ENCODE measurements at regions not wholly inside any gene's neighbourhood (a gene's known extent, or its start where the extent isn't known, plus 50 kb on each side); places are given as distances from the start of the nearest gene placed in this dataset.

GRCh38 chr12:111011999-111012600 is 91.7 kb upstream of the MYL2 start:
- TF ChIP-seq POLR2A (IDR thresholded peaks at IDR 0.05; ENCODE audit: low read length) (no peak), CEBPB (IDR thresholded peaks at IDR 0.05) (no peak), NR3C1 (IDR thresholded peaks at IDR 0.05) (no peak)
- TF ChIP-seq, protein P1, sequence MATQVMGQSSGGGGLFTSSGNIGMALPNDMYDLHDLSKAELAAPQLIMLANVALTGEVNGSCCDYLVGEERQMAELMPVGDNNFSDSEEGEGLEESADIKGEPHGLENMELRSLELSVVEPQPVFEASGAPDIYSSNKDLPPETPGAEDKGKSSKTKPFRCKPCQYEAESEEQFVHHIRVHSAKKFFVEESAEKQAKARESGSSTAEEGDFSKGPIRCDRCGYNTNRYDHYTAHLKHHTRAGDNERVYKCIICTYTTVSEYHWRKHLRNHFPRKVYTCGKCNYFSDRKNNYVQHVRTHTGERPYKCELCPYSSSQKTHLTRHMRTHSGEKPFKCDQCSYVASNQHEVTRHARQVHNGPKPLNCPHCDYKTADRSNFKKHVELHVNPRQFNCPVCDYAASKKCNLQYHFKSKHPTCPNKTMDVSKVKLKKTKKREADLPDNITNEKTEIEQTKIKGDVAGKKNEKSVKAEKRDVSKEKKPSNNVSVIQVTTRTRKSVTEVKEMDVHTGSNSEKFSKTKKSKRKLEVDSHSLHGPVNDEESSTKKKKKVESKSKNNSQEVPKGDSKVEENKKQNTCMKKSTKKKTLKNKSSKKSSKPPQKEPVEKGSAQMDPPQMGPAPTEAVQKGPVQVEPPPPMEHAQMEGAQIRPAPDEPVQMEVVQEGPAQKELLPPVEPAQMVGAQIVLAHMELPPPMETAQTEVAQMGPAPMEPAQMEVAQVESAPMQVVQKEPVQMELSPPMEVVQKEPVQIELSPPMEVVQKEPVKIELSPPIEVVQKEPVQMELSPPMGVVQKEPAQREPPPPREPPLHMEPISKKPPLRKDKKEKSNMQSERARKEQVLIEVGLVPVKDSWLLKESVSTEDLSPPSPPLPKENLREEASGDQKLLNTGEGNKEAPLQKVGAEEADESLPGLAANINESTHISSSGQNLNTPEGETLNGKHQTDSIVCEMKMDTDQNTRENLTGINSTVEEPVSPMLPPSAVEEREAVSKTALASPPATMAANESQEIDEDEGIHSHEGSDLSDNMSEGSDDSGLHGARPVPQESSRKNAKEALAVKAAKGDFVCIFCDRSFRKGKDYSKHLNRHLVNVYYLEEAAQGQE (IDR thresholded peaks at IDR 0.05) = no peak

Data from A549 (cell line).